ENCODE measurements at regions not wholly inside any gene's neighbourhood (a gene's known extent, or its start where the extent isn't known, plus 50 kb on each side); places are given as distances from the start of the nearest gene placed in this dataset.
A peak's percentile ranks its signal among the peaks of the same experiment; 100 is the strongest.

DNA sequence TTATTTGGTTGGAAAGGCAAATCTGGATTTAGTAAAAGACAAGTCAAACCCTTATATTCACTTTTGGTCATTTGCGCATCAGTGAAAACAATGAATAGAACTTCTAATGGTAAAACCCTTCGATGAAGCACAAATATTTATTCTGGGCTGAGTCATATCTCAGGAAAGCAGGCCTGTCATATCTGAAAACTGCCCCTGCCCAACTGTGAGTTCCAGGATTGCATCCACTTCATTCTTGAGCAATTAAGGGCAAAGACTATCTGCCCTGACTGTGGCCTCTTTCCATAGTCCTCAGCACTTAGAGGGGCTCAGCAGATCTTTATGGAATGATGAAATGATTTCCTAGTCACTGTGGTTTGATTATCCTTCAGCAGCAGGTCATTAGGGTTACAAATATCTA is 795.2 kb upstream of the ID2 start:
- Histone ChIP-seq H3K4me1 (ENCODE audit: low read length) (peaks cover 4% of the 10 kb centered on the region), H2AFZ (ENCODE audit: low read length) (no peak overlapping the region), H3K36me3 (ENCODE audit: insufficient read depth, low read length) (no peaks in the 10 kb centered on the region), H3K79me2 (ENCODE audit: low read length) (no peaks in the 10 kb centered on the region), H3K27ac (ENCODE audit: low read length) (no peak overlapping the region), H3K4me3 (ENCODE audit: low read length) (no peak overlapping the region), H3K9me2 (replicated peaks; ENCODE audit: insufficient read depth, low read length) (no peaks in the 10 kb centered on the region), H3K9ac (ENCODE audit: low read length) (no peak overlapping the region), H4K20me1 (ENCODE audit: insufficient read depth, low read depth, low read length) (no peaks in the 10 kb centered on the region), H3K27me3 (ENCODE audit: low read length) (no peaks in the 10 kb centered on the region), H3K4me2 (ENCODE audit: low read depth, low read length, poor library complexity, severe bottlenecking) (no peak overlapping the region), H3K9me3 (ENCODE audit: low read length) (no peaks in the 10 kb centered on the region)
- no peak for DNase-seq

DNA sequence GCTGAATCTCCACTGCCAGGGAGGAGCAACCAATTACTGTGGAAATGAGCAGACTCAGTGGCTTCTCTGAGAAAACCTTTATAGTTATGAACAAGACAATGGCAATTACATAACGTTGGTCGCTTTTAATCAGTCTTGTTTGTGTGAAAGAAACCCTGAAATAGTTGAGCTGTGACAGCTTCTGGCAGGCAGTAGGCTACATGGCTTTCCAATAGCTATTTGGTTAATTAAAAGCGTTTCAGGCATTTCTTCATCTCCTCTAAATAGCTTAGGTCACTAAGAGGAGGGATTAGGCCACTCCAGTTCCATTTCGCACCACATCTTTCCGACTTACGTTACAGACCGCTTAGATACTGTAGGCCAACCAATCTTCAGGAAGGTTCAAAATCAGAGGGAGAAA is 794.4 kb upstream of the ID2 start:
- Histone ChIP-seq H3K9me3 (ENCODE audit: low read length) (no peaks in the 10 kb centered on the region), H3K27ac (ENCODE audit: low read length) (no peak overlapping the region), H3K9ac (ENCODE audit: low read length) (no peak overlapping the region), H3K4me2 (ENCODE audit: low read depth, low read length, poor library complexity, severe bottlenecking) (no peak overlapping the region), H3K27me3 (ENCODE audit: low read length) (no peaks in the 10 kb centered on the region), H3K9me2 (replicated peaks; ENCODE audit: insufficient read depth, low read length) (no peaks in the 10 kb centered on the region), H3K79me2 (ENCODE audit: low read length) (no peaks in the 10 kb centered on the region), H4K20me1 (ENCODE audit: insufficient read depth, low read depth, low read length) (no peaks in the 10 kb centered on the region), H3K4me3 (ENCODE audit: low read length) (no peak overlapping the region), H3K36me3 (ENCODE audit: insufficient read depth, low read length) (no peaks in the 10 kb centered on the region), H3K4me1 (ENCODE audit: low read length) (no peaks in the 10 kb centered on the region), H2AFZ (ENCODE audit: low read length) (no peak overlapping the region; the same call in 1 of the 2 replicates)
- no peak for DNase-seq

DNA sequence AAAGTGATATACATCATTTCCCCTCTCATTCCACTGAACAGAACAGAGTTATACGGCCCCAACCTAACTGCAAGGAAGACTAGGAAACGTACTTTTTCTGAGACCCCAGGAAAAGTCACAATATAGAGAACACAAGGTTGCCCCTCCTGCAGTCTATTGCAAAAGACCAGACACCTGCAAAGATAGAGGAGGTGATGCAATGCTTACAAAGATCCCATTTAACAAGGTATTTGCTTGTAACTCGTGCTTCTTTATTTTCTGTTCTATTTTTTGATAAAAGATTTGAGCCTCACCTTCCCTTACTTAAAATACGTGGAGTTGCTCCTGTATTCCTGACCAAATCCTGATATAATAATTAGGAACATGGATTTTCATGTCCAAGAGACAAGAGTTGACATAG is 793.0 kb upstream of the ID2 start:
- Histone ChIP-seq H3K36me3 (ENCODE audit: insufficient read depth, low read length) (no peaks in the 10 kb centered on the region), H3K4me3 (ENCODE audit: low read length) (no peak overlapping the region), H3K9me2 (replicated peaks; ENCODE audit: insufficient read depth, low read length) (no peaks in the 10 kb centered on the region), H3K27me3 (ENCODE audit: low read length) (no peaks in the 10 kb centered on the region), H3K27ac (ENCODE audit: low read length) (no peak overlapping the region), H4K20me1 (ENCODE audit: insufficient read depth, low read depth, low read length) (no peaks in the 10 kb centered on the region), H3K4me1 (ENCODE audit: low read length) (no peaks in the 10 kb centered on the region), H3K79me2 (ENCODE audit: low read length) (no peaks in the 10 kb centered on the region), H3K9me3 (ENCODE audit: low read length) (no peaks in the 10 kb centered on the region), H3K9ac (ENCODE audit: low read length) (no peak overlapping the region), H2AFZ (ENCODE audit: low read length) (no peak overlapping the region), H3K4me2 (ENCODE audit: low read depth, low read length, poor library complexity, severe bottlenecking) (no peak overlapping the region)
- no peak for DNase-seq

DNA sequence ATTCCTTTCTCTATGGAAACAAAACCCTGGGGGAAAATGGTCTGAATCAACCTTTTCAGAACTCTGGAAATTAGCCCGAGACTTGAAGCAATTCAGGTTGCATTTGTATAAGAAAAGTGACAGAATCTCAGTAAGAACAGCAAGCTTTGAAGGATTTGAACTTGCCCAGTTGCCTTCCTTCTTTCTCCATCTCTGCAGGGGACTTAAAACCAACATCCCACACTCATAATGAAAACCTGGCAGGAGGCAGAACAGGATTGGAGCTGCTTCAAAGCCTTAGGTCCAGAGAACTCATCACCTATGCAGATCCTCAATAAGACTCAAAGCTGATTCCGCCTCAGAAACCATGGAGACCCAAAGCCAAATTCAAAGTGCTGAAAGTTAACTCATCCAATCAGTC is 790.5 kb upstream of the ID2 start:
- Histone ChIP-seq H3K27me3 (ENCODE audit: low read length) (no peaks in the 10 kb centered on the region), H3K36me3 (ENCODE audit: insufficient read depth, low read length) (no peaks in the 10 kb centered on the region), H3K9ac (ENCODE audit: low read length) (no peak overlapping the region), H3K4me2 (ENCODE audit: low read depth, low read length, poor library complexity, severe bottlenecking) (no peak overlapping the region), H3K79me2 (ENCODE audit: low read length) (no peaks in the 10 kb centered on the region), H3K4me3 (ENCODE audit: low read length) (no peak overlapping the region), H3K27ac (ENCODE audit: low read length) (no peak overlapping the region), H3K9me3 (ENCODE audit: low read length) (no peaks in the 10 kb centered on the region), H3K4me1 (ENCODE audit: low read length) (no peaks in the 10 kb centered on the region), H4K20me1 (ENCODE audit: insufficient read depth, low read depth, low read length) (no peaks in the 10 kb centered on the region), H2AFZ (ENCODE audit: low read length) (no peak overlapping the region), H3K9me2 (replicated peaks; ENCODE audit: insufficient read depth, low read length) (no peaks in the 10 kb centered on the region)
- DNase-seq, result no peak

DNA sequence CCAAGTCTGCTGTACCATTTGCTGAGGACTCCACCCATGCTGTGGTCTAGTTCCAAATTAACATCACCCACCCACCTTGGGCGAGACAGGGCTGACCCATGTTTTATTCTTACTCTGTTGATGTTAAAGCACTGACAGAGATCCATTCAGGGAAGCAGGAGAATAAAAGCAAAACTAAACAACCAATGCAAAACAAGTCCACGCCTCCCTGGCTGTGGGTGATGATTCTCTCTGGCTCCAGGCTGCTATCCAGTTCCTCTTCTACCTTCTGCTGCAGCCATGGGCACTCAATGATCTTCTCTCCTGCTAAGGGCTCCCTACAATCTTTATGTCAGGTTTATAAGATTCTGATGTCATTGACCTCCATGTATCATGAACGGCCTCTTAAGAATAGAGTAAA is 786.6 kb upstream of the ID2 start:
- no peak overlapping the region for H3K4me3 ChIP-seq (ENCODE audit: low read length)
- H3K9me2 ChIP-seq (replicated peaks; ENCODE audit: insufficient read depth, low read length), result no peaks in the 10 kb centered on the region
- peaks cover 16% of the 10 kb centered on the region for H3K4me1 ChIP-seq (ENCODE audit: low read length)
- H3K36me3 ChIP-seq (ENCODE audit: insufficient read depth, low read length), result no peaks in the 10 kb centered on the region
- no peaks in the 10 kb centered on the region for H3K9me3 ChIP-seq (ENCODE audit: low read length)
- no peak overlapping the region for H3K27ac ChIP-seq (ENCODE audit: low read length)
- no peaks in the 10 kb centered on the region for H4K20me1 ChIP-seq (ENCODE audit: insufficient read depth, low read depth, low read length)
- no peaks in the 10 kb centered on the region for H3K27me3 ChIP-seq (ENCODE audit: low read length)
- no peaks in the 10 kb centered on the region for H3K79me2 ChIP-seq (ENCODE audit: low read length)
- no peak overlapping the region for H3K9ac ChIP-seq (ENCODE audit: low read length)
- no peak for DNase-seq
- H2AFZ ChIP-seq (ENCODE audit: low read length), result no peak overlapping the region
- H3K4me2 ChIP-seq (ENCODE audit: low read depth, low read length, poor library complexity, severe bottlenecking), result no peak overlapping the region

DNA sequence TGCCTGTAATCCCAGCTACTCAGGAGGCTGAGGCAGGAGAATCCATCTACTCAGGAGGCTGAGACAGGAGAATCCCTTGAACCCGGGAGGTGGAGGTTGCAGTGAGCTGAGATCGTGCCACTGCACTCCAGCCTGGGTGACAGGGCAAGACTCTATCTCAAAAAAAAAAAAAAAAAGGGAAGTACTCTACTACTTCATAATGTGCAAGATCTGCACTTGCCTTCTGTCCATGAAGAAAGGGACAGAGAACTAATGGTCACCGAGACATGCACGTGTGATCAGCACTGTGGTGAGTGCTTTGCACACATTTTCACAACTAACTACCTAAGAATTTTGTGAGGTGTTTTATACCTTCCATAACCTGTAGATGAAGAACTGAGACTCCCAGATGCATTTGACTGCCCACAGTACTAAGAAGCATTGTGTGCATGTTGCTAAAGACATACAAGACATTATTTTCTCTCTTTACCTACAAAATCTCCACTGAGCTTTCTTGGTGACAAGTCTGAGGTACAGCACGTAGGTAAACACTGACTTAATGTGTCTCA is 784.8 kb upstream of the ID2 start:
- H3K27ac ChIP-seq (ENCODE audit: low read length), result no peak overlapping the region
- H3K9me2 ChIP-seq (replicated peaks; ENCODE audit: insufficient read depth, low read length), result no peaks in the 10 kb centered on the region
- H3K9me3 ChIP-seq (ENCODE audit: low read length), result no peaks in the 10 kb centered on the region
- no peak overlapping the region for H3K4me3 ChIP-seq (ENCODE audit: low read length)
- H3K79me2 ChIP-seq (ENCODE audit: low read length), result no peaks in the 10 kb centered on the region
- H3K27me3 ChIP-seq (ENCODE audit: low read length), result 0 out of 2 replicates have a peak, but pooled peaks cover 2% of the 10 kb centered on the region
- H3K4me1 ChIP-seq (ENCODE audit: low read length), result peaks cover 16% of the 10 kb centered on the region
- no peak overlapping the region for H3K9ac ChIP-seq (ENCODE audit: low read length)
- no peak overlapping the region for H2AFZ ChIP-seq (ENCODE audit: low read length)
- no peaks in the 10 kb centered on the region for H3K36me3 ChIP-seq (ENCODE audit: insufficient read depth, low read length)
- H4K20me1 ChIP-seq (ENCODE audit: insufficient read depth, low read depth, low read length), result no peaks in the 10 kb centered on the region
- no peak for DNase-seq
- H3K4me2 ChIP-seq (ENCODE audit: low read depth, low read length, poor library complexity, severe bottlenecking), result no peak overlapping the region

DNA sequence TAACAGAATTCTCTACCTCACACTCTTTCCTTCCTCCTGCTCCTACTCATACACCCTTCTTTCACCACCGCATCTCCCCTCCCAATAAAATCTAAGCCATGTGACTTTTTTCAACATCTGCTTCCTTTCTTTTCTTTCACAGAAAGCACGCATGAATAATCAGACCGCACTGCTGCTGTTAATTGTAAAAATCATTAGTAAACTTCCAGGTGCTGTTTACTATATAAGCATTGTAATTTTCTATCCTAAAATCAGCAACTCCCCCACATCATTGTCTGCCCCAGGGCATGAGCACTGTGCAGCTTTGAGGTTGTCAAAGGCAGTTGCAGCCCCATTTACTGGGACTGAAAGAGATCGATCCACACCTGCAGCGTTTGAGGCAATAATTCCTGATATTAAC is 782.6 kb upstream of the ID2 start:
- Histone ChIP-seq H3K4me2 (ENCODE audit: low read depth, low read length, poor library complexity, severe bottlenecking) (peak overlapping the region; percentile 14), H4K20me1 (ENCODE audit: insufficient read depth, low read depth, low read length) (no peaks in the 10 kb centered on the region), H2AFZ (ENCODE audit: low read length) (no peak overlapping the region), H3K4me1 (ENCODE audit: low read length) (peaks cover 16% of the 10 kb centered on the region), H3K79me2 (ENCODE audit: low read length) (no peaks in the 10 kb centered on the region), H3K4me3 (ENCODE audit: low read length) (no peak overlapping the region), H3K9me2 (replicated peaks; ENCODE audit: insufficient read depth, low read length) (no peaks in the 10 kb centered on the region), H3K9ac (ENCODE audit: low read length) (no peak overlapping the region), H3K27me3 (ENCODE audit: low read length) (0 out of 2 replicates have a peak, but pooled peaks cover 2% of the 10 kb centered on the region), H3K9me3 (ENCODE audit: low read length) (no peaks in the 10 kb centered on the region), H3K36me3 (ENCODE audit: insufficient read depth, low read length) (no peaks in the 10 kb centered on the region), H3K27ac (ENCODE audit: low read length) (no peak overlapping the region)
- DNase-seq, result no peak

DNA sequence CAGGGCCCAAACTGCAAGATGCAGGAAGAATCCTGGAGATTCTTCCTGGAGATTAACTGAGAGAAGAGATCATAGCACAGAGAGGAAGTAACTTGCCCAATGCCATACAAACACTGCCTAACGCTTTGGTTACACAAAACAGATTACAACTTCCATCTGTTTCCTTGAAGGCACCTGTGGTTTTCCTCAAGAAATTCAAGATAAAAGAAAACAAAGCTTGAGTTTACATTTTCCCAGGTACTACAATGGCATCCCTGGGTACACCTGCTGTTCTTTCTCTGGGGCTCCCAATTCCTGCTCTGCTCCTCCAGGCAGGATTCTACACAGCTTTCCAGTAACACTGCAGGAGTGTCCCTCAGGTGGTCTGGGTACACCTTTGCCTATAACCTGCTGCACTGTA is 781.9 kb upstream of the ID2 start:
- Histone ChIP-seq H3K36me3 (ENCODE audit: insufficient read depth, low read length) (no peaks in the 10 kb centered on the region), H3K27me3 (ENCODE audit: low read length) (0 out of 2 replicates have a peak, but pooled peaks cover 2% of the 10 kb centered on the region), H3K79me2 (ENCODE audit: low read length) (no peaks in the 10 kb centered on the region), H4K20me1 (ENCODE audit: insufficient read depth, low read depth, low read length) (no peaks in the 10 kb centered on the region), H3K9me3 (ENCODE audit: low read length) (no peaks in the 10 kb centered on the region), H2AFZ (ENCODE audit: low read length) (no peak overlapping the region), H3K9me2 (replicated peaks; ENCODE audit: insufficient read depth, low read length) (no peaks in the 10 kb centered on the region), H3K9ac (ENCODE audit: low read length) (no peak overlapping the region), H3K27ac (ENCODE audit: low read length) (no peak overlapping the region), H3K4me1 (ENCODE audit: low read length) (peaks cover 16% of the 10 kb centered on the region), H3K4me2 (ENCODE audit: low read depth, low read length, poor library complexity, severe bottlenecking) (no peak overlapping the region), H3K4me3 (ENCODE audit: low read length) (no peak overlapping the region)
- DNase-seq, result no peak

DNA sequence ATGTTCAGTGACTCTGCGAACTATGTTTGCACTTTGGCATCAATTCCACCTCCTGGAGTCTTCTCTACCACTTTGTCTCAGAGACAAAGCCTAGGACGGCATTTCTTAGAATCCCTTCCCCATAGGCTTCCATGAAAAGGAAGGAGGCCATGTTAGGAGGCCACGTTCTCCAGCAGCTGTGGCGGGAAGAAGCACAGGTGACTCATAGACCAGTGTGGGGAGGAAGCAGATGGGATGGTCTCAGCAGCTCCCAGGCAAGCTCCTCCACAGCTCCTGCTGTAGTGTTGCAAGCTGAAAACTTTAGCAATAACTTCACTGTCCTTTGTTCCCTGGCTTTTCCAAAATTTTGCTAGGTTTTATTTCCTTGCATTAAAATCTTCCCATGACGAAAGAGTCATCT is 781.3 kb upstream of the ID2 start:
- Histone ChIP-seq H3K4me1 (ENCODE audit: low read length) (peaks cover 16% of the 10 kb centered on the region), H4K20me1 (ENCODE audit: insufficient read depth, low read depth, low read length) (no peaks in the 10 kb centered on the region), H2AFZ (ENCODE audit: low read length) (no peak overlapping the region), H3K36me3 (ENCODE audit: insufficient read depth, low read length) (no peaks in the 10 kb centered on the region), H3K27ac (ENCODE audit: low read length) (no peak overlapping the region), H3K27me3 (ENCODE audit: low read length) (0 out of 2 replicates have a peak, but pooled peaks cover 2% of the 10 kb centered on the region), H3K9ac (ENCODE audit: low read length) (no peak overlapping the region), H3K4me2 (ENCODE audit: low read depth, low read length, poor library complexity, severe bottlenecking) (no peak overlapping the region), H3K9me2 (replicated peaks; ENCODE audit: insufficient read depth, low read length) (no peaks in the 10 kb centered on the region), H3K9me3 (ENCODE audit: low read length) (no peaks in the 10 kb centered on the region), H3K4me3 (ENCODE audit: low read length) (no peak overlapping the region), H3K79me2 (ENCODE audit: low read length) (no peaks in the 10 kb centered on the region)
- DNase-seq, result no peak

Measured in Karpas-422 (cell line).